Stomach (tissue), 4 donors: ENCODE measurements at regions not wholly inside any gene's neighbourhood (a gene's known extent, or its start where the extent isn't known, plus 50 kb on each side); places are given as distances from the start of the nearest gene placed in this dataset.
"Not testable (repeated sequence)": the region's sequence is repeated elsewhere in the genome, so short reads cannot be mapped to it uniquely, and the experiment has no call there.

Source experiments
- EP300 ChIP-seq: sonication (generic); formaldehyde crosslinking; IDR thresholded peaks from one replicate; pipeline ENCODE4 v1.6.1; 2017; ENCODE audit warnings: antibody characterized with exemption
- POLR2AphosphoS5 ChIP-seq, 3 donors: sonication (generic); formaldehyde crosslinking; IDR thresholded peaks; one replicate each; pipeline ENCODE4 v1.6.1; 2016; ENCODE audit warnings: antibody characterized with exemption in 3 of 3
- TF ChIP-seq, protein P1 (sequence below), 7 experiments: fragments of 450-650 bp in 4 of 7; fragments of 200-600 bp in 3 of 7; sonication (generic) in 3 of 7; IDR thresholded peaks; one replicate each; pipeline ENCODE4 v1.5.1; 2016 to 2019; ENCODE audit warnings: antibody characterized with exemption in 7 of 7, control low read depth in 2 of 7, mild to moderate bottlenecking in 1 of 7

DNA sequence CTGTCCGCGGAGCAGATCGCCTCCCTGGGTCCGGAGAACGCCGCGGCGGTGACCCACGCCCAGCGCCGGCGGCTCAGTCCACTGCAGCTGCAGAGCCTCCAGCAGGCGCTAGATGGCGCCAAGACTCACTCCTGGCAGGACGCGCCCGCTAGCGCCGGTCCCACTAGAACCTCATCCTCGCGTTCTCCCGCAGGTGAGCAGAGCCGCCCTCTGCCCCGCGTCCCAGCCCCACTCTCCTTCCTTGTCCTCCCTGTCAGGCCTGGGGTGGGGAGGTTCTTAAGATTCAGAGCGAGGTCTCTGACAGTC lies 62.5 kb downstream of the NPIPB5 start:
- TF ChIP-seq, protein P1, sequence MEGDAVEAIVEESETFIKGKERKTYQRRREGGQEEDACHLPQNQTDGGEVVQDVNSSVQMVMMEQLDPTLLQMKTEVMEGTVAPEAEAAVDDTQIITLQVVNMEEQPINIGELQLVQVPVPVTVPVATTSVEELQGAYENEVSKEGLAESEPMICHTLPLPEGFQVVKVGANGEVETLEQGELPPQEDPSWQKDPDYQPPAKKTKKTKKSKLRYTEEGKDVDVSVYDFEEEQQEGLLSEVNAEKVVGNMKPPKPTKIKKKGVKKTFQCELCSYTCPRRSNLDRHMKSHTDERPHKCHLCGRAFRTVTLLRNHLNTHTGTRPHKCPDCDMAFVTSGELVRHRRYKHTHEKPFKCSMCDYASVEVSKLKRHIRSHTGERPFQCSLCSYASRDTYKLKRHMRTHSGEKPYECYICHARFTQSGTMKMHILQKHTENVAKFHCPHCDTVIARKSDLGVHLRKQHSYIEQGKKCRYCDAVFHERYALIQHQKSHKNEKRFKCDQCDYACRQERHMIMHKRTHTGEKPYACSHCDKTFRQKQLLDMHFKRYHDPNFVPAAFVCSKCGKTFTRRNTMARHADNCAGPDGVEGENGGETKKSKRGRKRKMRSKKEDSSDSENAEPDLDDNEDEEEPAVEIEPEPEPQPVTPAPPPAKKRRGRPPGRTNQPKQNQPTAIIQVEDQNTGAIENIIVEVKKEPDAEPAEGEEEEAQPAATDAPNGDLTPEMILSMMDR (IDR thresholded peaks at IDR 0.05), result not testable (repeated sequence)
- not testable (repeated sequence) for TF ChIP-seq POLR2AphosphoS5 (IDR thresholded peaks at IDR 0.05); EP300
